Panc1 (cell line): ENCODE measurements at regions not wholly inside any gene's neighbourhood (a gene's known extent, or its start where the extent isn't known, plus 50 kb on each side); places are given as distances from the start of the nearest gene placed in this dataset.

Experiments used
- POLR2AphosphoS5 ChIP-seq: IDR thresholded peaks from 2 replicates; pipeline ENCODE4 v1.6.1; 2012; ENCODE audit warnings: mild to moderate bottlenecking, low read depth, low read length, moderate library complexity
- TF ChIP-seq, protein P1 (sequence below): fragments of 450-650 bp; IDR thresholded peaks from 2 replicates; pipeline ENCODE4 v1.5.1; 2017; ENCODE audit warnings: mild to moderate bottlenecking

- TF ChIP-seq, protein P1, sequence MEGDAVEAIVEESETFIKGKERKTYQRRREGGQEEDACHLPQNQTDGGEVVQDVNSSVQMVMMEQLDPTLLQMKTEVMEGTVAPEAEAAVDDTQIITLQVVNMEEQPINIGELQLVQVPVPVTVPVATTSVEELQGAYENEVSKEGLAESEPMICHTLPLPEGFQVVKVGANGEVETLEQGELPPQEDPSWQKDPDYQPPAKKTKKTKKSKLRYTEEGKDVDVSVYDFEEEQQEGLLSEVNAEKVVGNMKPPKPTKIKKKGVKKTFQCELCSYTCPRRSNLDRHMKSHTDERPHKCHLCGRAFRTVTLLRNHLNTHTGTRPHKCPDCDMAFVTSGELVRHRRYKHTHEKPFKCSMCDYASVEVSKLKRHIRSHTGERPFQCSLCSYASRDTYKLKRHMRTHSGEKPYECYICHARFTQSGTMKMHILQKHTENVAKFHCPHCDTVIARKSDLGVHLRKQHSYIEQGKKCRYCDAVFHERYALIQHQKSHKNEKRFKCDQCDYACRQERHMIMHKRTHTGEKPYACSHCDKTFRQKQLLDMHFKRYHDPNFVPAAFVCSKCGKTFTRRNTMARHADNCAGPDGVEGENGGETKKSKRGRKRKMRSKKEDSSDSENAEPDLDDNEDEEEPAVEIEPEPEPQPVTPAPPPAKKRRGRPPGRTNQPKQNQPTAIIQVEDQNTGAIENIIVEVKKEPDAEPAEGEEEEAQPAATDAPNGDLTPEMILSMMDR, result no peak
- TF ChIP-seq POLR2AphosphoS5, result no peak
Observed at GRCh38 chr3:31434819-31435218, 97.9 kb upstream of the STT3B start.
